Amniotic epithelial cell (primary cell): ENCODE measurements at regions not wholly inside any gene's neighbourhood (a gene's known extent, or its start where the extent isn't known, plus 50 kb on each side); places are given as distances from the start of the nearest gene placed in this dataset.

Experiments
- DNase-seq: peaks from one replicate; pipeline ENCODE4 v3.0.0-alpha.2; 2010; ENCODE audit warnings: low read depth

DNA sequence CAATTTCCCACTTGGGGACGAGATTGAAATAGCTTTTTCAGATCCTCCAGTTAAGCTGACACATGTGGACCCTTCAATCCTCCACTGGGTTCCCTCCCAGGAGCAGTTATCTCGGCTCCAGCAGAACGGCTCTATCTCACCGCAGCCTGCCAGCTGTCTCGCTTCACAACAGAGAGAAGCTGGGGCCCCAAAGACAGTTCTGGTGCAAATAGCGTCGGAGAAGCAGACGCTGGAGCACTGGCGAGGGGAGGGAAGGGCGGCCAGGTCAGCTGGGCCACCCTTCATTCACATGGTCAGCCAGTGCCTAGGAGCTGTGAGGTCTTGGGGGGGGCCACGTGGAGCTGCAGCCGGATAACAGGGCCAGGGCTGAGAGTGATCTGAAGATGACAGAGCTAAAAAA, 141.3 kb upstream of the SDK2 start:
- no peak for DNase-seq

GRCh38 chr17:73785958-73786743, 141.9 kb upstream of the SDK2 start:
- no peak for DNase-seq

DNA sequence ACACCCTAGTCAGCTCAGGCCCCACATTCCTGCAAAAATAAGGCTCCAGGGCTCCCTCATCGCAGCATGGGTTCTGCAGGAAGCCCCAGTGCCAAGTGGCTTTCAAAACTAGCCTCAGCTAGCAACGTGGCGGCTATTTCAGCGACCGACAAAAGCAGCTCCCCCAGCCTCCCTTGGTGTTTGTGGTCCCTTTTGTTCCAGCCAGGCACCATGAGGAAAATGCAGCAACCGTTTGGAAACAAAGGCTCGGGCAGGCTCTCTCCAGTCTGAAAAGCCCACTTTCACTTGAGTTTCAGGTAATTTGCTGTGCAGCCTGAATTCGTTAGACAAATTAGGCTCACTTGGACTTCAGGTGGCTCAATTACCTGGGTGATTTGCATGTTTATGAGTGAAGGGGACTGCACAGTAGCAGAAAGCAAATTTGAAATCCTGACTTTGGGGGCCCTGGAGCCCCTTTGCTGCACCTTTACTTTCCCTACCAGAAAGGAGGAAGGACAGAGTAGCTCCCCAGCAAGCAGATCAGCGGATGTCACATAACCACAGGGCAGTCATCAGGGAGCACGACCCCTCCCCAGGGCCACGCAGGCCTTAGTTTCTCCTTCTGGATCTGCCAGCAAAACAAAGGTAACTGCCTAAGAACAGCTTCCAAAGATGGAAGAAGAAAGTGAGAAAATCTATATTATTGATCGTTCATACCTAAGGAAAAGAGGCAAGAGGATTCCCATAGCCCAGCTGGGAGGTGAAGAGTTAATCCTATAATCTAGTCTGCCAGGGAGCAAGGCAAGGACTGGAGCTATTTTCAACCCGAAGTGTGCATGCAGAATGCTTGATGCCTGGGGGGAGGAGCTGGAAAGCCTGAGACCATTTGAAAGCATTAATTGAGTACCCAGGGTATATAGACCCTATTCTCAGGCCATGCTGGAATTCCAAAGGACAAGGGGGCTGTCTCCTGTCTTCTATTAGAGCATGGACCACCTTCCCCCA, 143.1 kb upstream of the SDK2 start:
- no peak for DNase-seq

GRCh38 chr17:73788111-73788510, 143.9 kb upstream of the SDK2 start:
- DNase-seq, result no peak

- no peak for DNase-seq
These were observed 146.9 kb upstream of the SDK2 start for GRCh38 chr17:73791121-73791520.

DNA sequence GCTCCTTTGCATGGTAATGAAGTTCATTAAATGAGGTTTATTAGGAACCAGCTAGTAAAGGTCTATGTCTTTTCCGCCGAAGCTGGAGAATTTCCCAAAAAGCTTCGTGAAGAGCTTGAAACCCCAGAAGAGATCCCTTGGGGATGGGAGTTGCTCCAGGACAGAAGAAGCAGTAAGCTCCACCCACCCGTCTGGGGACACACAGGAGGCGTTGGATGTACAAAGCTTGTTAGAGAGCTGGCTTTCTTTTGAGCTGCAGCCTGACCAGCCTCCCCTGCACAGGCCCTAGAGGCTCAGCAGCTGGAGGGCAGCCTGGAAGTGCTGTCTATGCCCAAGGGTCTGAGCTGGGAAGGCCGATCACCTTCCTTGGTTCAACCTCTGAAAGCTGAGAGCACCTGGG, 147.4 kb upstream of the SDK2 start:
- DNase-seq, result no peak

DNA sequence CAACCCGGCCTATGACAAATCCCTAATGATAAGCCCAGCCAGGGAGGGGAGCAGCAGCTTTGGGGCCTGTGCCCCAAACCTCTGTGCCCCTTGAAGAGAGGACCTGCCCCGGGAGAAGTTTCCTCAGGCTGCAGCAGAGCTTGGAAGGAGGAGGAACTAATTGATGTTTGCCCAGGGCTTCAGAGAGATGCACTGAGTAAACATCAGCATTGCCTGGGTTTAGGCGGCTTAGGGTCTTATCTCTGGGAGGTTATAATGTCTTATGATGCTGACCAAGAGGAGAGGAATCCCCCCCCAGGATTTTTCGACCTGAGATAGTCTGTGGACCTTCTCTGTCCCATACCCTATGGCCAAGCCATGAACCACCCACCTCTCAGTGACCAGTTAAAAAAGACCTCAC, 148.7 kb upstream of the SDK2 start:
- DNase-seq, result no peak

DNA sequence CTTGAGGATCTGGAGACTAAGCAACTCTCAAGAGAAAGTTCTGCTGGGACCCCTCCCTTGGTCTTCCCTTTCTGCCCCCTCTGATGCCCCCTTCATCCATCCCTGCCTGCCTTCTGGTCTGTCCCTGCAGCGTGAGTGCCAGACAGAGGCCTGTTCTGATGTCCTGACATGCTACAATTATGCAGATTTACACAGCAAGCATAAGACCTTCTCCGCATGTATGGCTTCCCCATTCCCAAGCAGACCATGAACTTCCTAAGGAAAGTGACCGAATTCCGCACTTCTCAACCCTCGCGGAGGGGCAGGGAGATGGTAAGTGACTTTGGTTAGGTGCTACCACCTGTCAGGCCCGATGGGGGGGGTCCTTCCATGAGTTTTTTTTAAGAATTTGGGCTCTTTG, 150.1 kb upstream of the SDK2 start:
- DNase-seq, result no peak

DNA sequence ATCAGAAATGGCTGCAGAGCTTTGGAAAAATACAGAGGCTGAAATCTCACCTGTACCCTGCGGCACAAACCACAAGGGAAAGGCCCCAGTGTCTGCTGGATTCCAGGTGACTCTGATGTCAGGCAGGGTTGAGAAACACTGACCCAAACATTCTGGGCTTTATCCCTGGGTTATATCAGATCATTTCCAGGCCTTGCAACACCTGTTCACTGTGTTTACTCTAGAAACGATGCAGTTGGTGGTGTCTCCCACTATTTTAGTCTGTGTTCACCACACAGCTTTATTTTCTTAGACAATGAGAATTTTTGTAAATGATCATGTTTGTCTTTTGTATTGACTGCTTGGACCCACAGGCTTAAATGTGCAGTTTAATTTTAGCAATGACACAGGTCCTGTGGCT, 151.5 kb upstream of the SDK2 start:
- no peak for DNase-seq

DNA sequence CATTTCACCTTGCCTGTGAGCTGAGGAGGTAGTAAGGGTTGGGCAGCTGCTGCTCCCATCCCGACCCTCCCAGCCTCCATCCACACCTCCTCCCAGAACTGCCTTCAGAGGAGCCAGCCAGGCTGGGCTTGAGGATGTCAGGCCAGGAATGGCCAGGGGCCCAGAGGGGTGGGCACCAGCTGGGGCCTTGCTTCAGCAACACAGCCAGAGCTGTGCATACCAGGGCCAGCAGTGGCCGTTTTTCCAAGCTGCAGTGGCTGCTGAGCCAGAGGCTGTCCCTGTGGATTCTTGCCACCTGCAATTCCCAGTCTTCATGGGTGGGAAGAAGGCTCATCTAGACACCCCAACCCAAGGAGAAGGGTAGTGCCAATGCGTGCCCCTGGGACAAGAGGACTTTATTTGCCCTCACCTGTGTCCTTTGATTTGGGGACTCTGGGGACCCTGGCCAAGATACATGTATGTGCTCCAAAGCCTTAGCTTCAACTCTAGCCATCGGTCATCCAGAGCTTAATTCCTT, 153.4 kb upstream of the SDK2 start:
- DNase-seq, result no peak

- peak; percentile 99 for DNase-seq
These were observed 154.0 kb upstream of the SDK2 start for GRCh38 chr17:73798111-73798748.

- no peak for DNase-seq
These were observed 154.9 kb upstream of the SDK2 start for GRCh38 chr17:73799096-73799495.

DNA sequence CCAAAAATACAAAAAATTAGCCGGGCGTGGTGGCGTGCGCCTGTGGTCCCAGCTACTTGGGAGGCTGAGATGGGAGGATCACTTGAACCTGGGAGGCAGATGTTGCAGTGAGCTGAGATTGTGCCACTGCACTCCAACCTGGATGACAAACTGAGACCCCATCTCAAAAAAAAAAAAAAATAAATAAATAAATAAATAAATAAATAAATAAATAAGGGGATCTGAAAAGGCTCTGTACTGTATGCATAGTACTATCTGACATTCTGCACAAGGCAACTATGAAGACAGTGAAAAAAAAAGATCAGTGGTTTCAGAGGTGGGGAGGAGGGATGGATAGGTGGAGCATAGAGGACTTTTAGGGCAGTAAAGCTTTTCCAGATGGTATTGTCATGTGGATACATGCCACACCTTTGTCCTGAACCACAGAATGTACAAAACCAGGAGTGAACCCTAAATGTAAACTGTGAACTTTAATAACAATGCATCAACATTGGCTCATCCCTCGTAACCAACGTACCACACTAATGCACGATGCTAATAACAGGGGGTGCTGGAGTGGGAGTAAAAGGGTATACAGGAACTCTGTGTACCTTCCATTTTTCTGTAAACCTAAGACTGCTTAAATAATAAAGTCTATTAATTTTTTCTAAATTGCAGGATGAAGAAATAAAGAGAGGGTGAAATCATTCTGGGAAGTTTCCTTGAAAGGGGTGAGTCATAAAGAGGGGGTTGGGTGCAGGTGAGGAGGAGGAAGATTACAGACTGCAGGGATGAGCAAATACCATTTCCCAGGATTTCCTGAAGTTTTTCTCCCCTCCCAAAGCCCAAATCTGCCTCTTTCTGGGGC, 155.8 kb upstream of the SDK2 start:
- DNase-seq, result peak; percentile 40

- DNase-seq, result no peak
These were observed 156.6 kb upstream of the SDK2 start for GRCh38 chr17:73800893-73801292.

DNA sequence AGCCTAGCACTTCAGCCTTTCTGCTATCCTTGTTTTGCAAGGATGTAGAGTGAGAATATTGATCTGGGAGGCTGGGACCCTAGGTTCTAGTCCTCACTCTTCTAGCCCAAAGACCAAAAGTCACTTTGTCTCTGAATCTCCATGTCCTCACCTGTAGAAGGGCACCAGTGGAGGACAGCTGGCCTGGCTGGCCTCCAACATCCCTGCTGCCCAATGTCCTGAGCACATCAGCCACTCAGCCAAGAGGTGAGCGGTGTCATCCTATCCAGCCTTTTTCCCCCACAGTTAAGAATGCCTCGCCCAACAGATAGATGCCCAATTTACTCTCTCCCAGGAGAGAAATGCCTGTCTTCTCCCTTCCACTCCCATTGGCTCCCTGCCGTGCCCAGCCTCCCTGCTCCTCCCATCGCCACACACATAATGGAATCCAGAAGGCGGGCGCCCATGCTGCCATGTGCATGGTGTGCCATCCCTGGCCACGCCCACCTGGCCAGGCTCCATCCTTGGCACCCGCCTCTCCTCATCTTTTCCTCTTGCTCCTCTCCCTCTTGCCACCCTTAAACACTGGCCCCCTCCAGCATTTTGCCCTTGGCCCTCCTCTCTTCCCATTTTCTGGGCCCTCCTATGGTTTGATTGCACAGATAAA, 157.3 kb upstream of the SDK2 start:
- DNase-seq, result no peak

- no peak for DNase-seq
These were observed 158.1 kb upstream of the SDK2 start for GRCh38 chr17:73802314-73802713.

GRCh38 chr17:73802871-73803270, 158.6 kb upstream of the SDK2 start:
- DNase-seq, result no peak

DNA sequence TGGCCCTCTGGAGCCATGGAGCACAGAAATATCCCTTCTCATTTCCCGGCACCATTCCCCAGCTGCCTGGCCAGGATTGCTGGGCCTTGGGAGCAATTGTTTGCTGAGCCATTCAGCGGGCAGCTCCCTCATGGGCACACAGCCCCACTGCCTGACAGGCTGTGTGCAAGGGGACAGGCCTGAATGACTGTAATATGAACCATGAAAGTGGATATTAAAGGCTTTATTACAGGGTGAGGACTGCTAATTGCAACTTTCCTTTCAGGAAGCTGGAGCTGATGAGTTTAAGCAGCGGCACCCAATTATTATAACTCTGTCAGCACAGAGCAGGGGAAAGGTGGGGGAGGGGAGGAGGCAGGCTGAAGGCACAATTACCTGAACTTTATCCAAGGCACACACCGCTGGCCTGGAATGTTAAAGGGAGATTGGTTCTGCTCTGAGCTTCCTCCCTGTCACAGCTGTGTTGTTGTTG, 159.8 kb upstream of the SDK2 start:
- DNase-seq, result no peak

DNA sequence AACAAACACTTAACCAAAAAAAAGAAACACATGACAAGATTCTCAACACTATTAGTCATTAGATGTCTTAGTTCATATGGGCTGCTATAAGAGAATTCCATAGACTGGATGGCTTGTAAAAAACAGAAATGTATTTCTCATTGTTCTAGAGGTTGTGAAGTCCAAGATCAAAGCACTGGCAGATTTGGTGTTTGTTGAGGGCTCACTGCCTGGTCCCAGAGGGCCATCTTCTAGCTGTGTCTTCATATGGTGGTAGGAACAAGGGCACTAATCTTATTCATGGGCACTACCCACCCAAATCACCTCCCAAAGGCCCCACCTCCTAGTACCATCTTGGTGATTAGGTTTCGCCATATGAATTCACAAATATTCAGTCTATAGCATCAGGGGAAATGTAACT, 162.5 kb upstream of the SDK2 start:
- no peak for DNase-seq

DNA sequence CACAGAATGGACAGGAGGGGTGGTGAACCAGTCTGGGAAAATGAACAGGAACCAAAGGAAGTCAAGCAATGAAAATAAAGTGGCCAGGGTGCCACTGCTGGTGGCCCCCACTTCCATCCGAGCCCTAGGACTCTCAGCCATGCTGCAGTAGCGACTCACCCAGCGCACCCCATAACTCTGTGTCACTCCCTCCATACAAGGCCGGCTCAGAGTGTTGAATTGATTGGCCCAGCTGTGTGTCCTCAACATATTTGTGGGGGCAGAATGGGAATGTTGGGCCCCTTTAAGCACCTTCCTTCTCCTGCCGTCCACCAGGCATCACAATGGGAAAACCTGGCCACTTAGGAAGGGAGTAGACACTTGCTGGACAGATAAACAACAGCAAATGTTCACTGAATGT, 169.0 kb upstream of the SDK2 start:
- DNase-seq, result no peak

GRCh38 chr17:73814075-73814474, 169.8 kb upstream of the SDK2 start:
- DNase-seq, result no peak
